NCI-H1092 treated with DMSO at 0.1 percent for 48 hours (cell line): ENCODE measurements at regions not wholly inside any gene's neighbourhood (a gene's known extent, or its start where the extent isn't known, plus 50 kb on each side); places are given as distances from the start of the nearest gene placed in this dataset.
"Not testable (repeated sequence)": the region's sequence is repeated elsewhere in the genome, so short reads cannot be mapped to it uniquely, and the experiment has no call there.

Experiments
- DNase-seq: peaks from one replicate; lab custom pipeline; 2025; lab: John Stamatoyannopoulos, UW

- DNase-seq: no peak
Measured at GRCh38 chr14:105636935-105637334, 110.6 kb downstream of the TMEM121 start.

GRCh38 chr14:105637345-105637744 lies 111.0 kb downstream of the TMEM121 start:
- DNase-seq: not testable (repeated sequence)

- DNase-seq: not testable (repeated sequence)
Measured at GRCh38 chr14:105639969-105640931, 113.9 kb downstream of the TMEM121 start.

GRCh38 chr14:105641075-105641937 lies 114.9 kb downstream of the TMEM121 start:
- no peak for DNase-seq

GRCh38 chr14:105641951-105642350 lies 115.6 kb downstream of the TMEM121 start:
- not testable (repeated sequence) for DNase-seq

- not testable (repeated sequence) for DNase-seq
Measured at GRCh38 chr14:105642486-105642885, 116.1 kb downstream of the TMEM121 start.

GRCh38 chr14:105643406-105644052 lies 117.1 kb downstream of the TMEM121 start:
- DNase-seq: not testable (repeated sequence)

- not testable (repeated sequence) for DNase-seq
Measured at GRCh38 chr14:105644053-105644435, 117.7 kb downstream of the TMEM121 start.

GRCh38 chr14:105644457-105644856 lies 118.1 kb downstream of the TMEM121 start:
- DNase-seq: not testable (repeated sequence)

GRCh38 chr14:105644891-105645290 lies 118.5 kb downstream of the TMEM121 start:
- not testable (repeated sequence) for DNase-seq

- not testable (repeated sequence) for DNase-seq
Measured at GRCh38 chr14:105645389-105645788, 119.0 kb downstream of the TMEM121 start.

- no peak for DNase-seq
Measured at GRCh38 chr14:105646175-105646574, 119.8 kb downstream of the TMEM121 start.

GRCh38 chr14:105646711-105647281 lies 120.4 kb downstream of the TMEM121 start:
- DNase-seq: not testable (repeated sequence)

- not testable (repeated sequence) for DNase-seq
Measured at GRCh38 chr14:105647426-105647783, 121.0 kb downstream of the TMEM121 start.

GRCh38 chr14:105647784-105648608 lies 121.6 kb downstream of the TMEM121 start:
- no peak for DNase-seq

- DNase-seq: peak; percentile 30
Measured at GRCh38 chr14:105648609-105649535, 122.5 kb downstream of the TMEM121 start.

GRCh38 chr14:105652317-105652716 lies 125.9 kb downstream of the TMEM121 start:
- not testable (repeated sequence) for DNase-seq

- not testable (repeated sequence) for DNase-seq
Measured at GRCh38 chr14:105653921-105654320, 127.5 kb downstream of the TMEM121 start.

- DNase-seq: not testable (repeated sequence)
Measured at GRCh38 chr14:105659255-105659654, 132.9 kb downstream of the TMEM121 start.
